ENCODE measurements at regions not wholly inside any gene's neighbourhood (a gene's known extent, or its start where the extent isn't known, plus 50 kb on each side); places are given as distances from the start of the nearest gene placed in this dataset.

GRCh38 chr5:12019306-12019705, 115.1 kb upstream of the CTNND2 start:
- Mint-ChIP-seq H3K27me3 (ENCODE audit: insufficient read depth) (no peaks in the 10 kb centered on the region), H3K4me1 (ENCODE audit: low read depth) (no peaks in the 10 kb centered on the region), H3K9me3 (no peaks in the 10 kb centered on the region), H3K36me3 (ENCODE audit: low read depth) (no peaks in the 10 kb centered on the region), H3K4me3 (no peak overlapping the region), H3K27ac (no peak overlapping the region)
- no peak for DNase-seq (ENCODE audit: low spot score)
- intact Hi-C loops (cut with micrococcal nuclease): no loop called here

DNA sequence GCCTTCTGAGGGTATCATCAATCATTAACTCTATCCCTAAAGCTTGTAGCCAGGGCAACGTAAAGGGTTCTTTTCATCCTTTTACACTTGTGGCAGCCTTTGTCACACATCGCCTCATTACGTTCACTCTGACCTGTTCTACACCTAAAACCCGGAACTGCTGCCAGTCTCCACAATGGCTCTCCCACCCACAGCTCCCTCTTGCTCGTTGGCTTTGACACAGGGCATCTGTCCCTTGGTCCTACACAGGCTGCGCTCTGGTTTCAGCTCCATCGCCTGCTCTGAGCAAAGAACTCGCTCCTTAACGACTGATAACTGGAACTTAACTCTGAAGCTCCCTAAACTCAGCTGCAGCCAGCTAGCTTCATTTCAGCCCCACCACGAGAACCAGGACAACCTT, 112.8 kb upstream of the CTNND2 start:
- no peaks in the 10 kb centered on the region for H3K36me3 Mint-ChIP-seq (ENCODE audit: low read depth)
- no peaks in the 10 kb centered on the region for H3K27me3 Mint-ChIP-seq (ENCODE audit: insufficient read depth)
- no peaks in the 10 kb centered on the region for H3K4me1 Mint-ChIP-seq (ENCODE audit: low read depth)
- no peaks in the 10 kb centered on the region for H3K9me3 Mint-ChIP-seq
- intact Hi-C loops (cut with micrococcal nuclease): no loop called here
- H3K27ac Mint-ChIP-seq: no peak overlapping the region
- no peak overlapping the region for H3K4me3 Mint-ChIP-seq
- no peak for DNase-seq (ENCODE audit: low spot score)

DNA sequence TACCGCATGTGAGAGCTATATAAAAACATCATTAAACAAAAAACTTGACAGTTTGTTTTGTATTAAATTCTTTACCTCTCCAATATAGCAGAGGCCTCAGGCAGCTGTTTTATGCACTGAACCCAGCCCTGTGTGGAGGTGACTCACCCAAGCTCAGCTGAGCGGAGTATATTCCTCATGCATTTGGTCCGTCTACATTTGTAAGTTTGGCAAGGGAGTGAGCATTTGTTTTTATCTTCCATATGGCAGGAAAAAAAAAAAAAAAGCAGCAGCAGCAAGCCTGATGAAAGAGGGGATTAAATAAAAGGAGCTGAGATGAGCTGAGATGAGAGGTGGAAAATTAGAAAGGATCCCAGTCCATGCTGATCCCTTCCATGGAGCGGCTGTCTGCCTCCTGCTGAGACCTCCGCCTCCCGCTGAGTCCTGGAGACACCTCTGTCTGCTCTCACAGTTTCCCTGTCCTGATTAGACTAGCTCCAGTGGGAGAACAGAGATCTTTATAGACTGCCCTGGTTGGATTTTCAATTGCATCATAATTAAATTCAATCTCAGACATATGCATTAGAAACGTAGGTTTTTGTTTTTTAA, 112.0 kb upstream of the CTNND2 start:
- Mint-ChIP-seq H3K36me3 (ENCODE audit: low read depth) (no peaks in the 10 kb centered on the region), H3K27ac (no peak overlapping the region), H3K9me3 (no peaks in the 10 kb centered on the region), H3K4me3 (no peak overlapping the region), H3K27me3 (ENCODE audit: insufficient read depth) (no peaks in the 10 kb centered on the region), H3K4me1 (ENCODE audit: low read depth) (no peaks in the 10 kb centered on the region)
- intact Hi-C loops (cut with micrococcal nuclease): no loop called here
- no peak for DNase-seq (ENCODE audit: low spot score)

DNA sequence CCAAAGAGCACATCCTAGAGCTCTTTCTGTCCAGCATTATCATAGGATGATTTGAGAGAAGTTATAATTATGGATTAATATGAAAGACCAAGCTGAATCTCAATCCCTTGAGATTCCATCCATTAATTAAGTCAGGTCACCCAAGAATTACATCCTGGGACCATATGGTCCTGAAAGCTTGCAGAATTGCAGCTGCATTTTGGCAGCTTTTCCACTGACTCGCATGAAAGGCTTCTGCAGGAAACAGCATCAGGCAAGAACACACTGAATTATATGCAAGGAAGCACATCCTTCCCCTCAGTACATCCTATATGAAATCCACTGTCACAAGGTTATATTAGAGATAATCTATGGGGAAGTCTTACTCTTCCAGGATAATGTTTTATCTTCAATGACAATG, 109.1 kb upstream of the CTNND2 start:
- Mint-ChIP-seq H3K27ac (no peak overlapping the region), H3K27me3 (ENCODE audit: insufficient read depth) (no peaks in the 10 kb centered on the region), H3K36me3 (ENCODE audit: low read depth) (no peaks in the 10 kb centered on the region), H3K9me3 (no peaks in the 10 kb centered on the region), H3K4me1 (ENCODE audit: low read depth) (no peaks in the 10 kb centered on the region), H3K4me3 (no peak overlapping the region)
- no peak for DNase-seq (ENCODE audit: low spot score)
- intact Hi-C loops (cut with micrococcal nuclease): no loop called here

DNA sequence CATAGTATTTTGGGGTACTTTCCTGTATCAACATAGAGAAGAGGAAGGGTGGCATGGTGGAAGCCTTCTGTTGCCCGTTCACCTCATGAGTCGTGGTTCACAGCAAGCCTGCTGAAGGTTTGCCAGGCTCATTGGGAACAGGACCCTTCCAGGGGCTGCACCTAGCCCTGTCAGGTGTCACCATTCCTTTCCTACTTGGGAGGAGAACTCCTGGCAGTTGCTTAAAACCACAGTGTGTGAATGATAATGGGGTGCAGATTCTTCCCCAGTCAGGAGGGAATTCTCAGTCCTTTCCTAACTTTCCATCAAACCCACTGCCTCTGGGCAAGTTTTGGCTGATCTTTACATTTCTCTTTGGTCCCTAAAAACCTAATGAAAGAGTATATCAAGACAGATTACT, 99.4 kb upstream of the CTNND2 start:
- Mint-ChIP-seq H3K4me3 (no peak overlapping the region), H3K27ac (no peak overlapping the region), H3K27me3 (ENCODE audit: insufficient read depth) (no peaks in the 10 kb centered on the region), H3K4me1 (ENCODE audit: low read depth) (no peaks in the 10 kb centered on the region), H3K9me3 (no peaks in the 10 kb centered on the region), H3K36me3 (ENCODE audit: low read depth) (no peaks in the 10 kb centered on the region)
- intact Hi-C loops (cut with micrococcal nuclease): no loop called here
- no peak for DNase-seq (ENCODE audit: low spot score)

GRCh38 chr5:11998397-11998796, 94.2 kb upstream of the CTNND2 start:
- Mint-ChIP-seq H3K27ac (no peak overlapping the region), H3K9me3 (peaks cover 8% of the 10 kb centered on the region), H3K4me1 (ENCODE audit: low read depth) (no peaks in the 10 kb centered on the region), H3K27me3 (ENCODE audit: insufficient read depth) (no peaks in the 10 kb centered on the region), H3K4me3 (no peak overlapping the region), H3K36me3 (ENCODE audit: low read depth) (no peaks in the 10 kb centered on the region)
- intact Hi-C loops (cut with micrococcal nuclease): no loop called here
- DNase-seq (ENCODE audit: low spot score): no peak

- no peaks in the 10 kb centered on the region for H3K27me3 Mint-ChIP-seq (ENCODE audit: insufficient read depth)
- H3K4me3 Mint-ChIP-seq: no peak overlapping the region
- H3K4me1 Mint-ChIP-seq (ENCODE audit: low read depth): no peaks in the 10 kb centered on the region
- DNase-seq (ENCODE audit: low spot score): no peak
- H3K36me3 Mint-ChIP-seq (ENCODE audit: low read depth): no peaks in the 10 kb centered on the region
- H3K27ac Mint-ChIP-seq: no peak overlapping the region
- peaks cover 8% of the 10 kb centered on the region for H3K9me3 Mint-ChIP-seq
- intact Hi-C loops (cut with micrococcal nuclease): no loop called here
Measured at GRCh38 chr5:11997942-11998341, 93.7 kb upstream of the CTNND2 start.

GRCh38 chr5:11992518-11992917, 88.3 kb upstream of the CTNND2 start:
- Mint-ChIP-seq H3K4me1 (ENCODE audit: low read depth) (no peaks in the 10 kb centered on the region), H3K9me3 (peaks cover 6% of the 10 kb centered on the region), H3K27me3 (ENCODE audit: insufficient read depth) (no peaks in the 10 kb centered on the region), H3K4me3 (no peak overlapping the region), H3K36me3 (ENCODE audit: low read depth) (no peaks in the 10 kb centered on the region), H3K27ac (no peak overlapping the region)
- no peak for DNase-seq (ENCODE audit: low spot score)
- intact Hi-C loops (cut with micrococcal nuclease): no loop called here

GRCh38 chr5:11985993-11986392, 81.7 kb upstream of the CTNND2 start:
- H3K4me3 Mint-ChIP-seq: no peak overlapping the region
- DNase-seq (ENCODE audit: low spot score): no peak
- H3K4me1 Mint-ChIP-seq (ENCODE audit: low read depth): no peaks in the 10 kb centered on the region
- intact Hi-C loops (cut with micrococcal nuclease): no loop called here
- H3K36me3 Mint-ChIP-seq (ENCODE audit: low read depth): no peaks in the 10 kb centered on the region
- no peaks in the 10 kb centered on the region for H3K9me3 Mint-ChIP-seq
- no peaks in the 10 kb centered on the region for H3K27me3 Mint-ChIP-seq (ENCODE audit: insufficient read depth)
- no peak overlapping the region for H3K27ac Mint-ChIP-seq

- Mint-ChIP-seq H3K4me1 (ENCODE audit: low read depth) (no peaks in the 10 kb centered on the region), H3K9me3 (no peaks in the 10 kb centered on the region), H3K27ac (no peak overlapping the region), H3K27me3 (ENCODE audit: insufficient read depth) (no peaks in the 10 kb centered on the region), H3K36me3 (ENCODE audit: low read depth) (no peaks in the 10 kb centered on the region), H3K4me3 (no peak overlapping the region)
- no peak for DNase-seq (ENCODE audit: low spot score)
- intact Hi-C loops (cut with micrococcal nuclease): no loop called here
Measured at GRCh38 chr5:11984196-11984595, 80.0 kb upstream of the CTNND2 start.

DNA sequence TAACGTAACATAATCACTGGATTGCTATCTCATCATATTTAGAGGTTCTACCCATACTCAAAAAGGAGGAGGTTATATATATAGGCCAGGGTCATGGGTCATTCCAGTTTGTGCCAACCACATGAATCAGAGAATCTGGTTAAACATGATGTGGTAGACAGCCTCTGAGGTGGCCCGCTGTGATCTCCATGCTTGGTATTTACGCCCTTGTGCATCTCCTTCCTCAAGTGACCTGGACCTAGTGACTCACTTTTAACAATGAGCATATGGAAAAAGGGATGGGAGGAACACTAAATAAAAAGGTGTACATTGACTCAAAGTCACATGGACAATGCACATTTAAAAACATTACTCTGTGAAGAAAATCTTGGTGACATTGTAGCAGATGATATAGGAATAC, 77.7 kb upstream of the CTNND2 start:
- Mint-ChIP-seq H3K9me3 (no peaks in the 10 kb centered on the region), H3K4me1 (ENCODE audit: low read depth) (no peaks in the 10 kb centered on the region), H3K27ac (no peak overlapping the region), H3K4me3 (no peak overlapping the region), H3K36me3 (ENCODE audit: low read depth) (no peaks in the 10 kb centered on the region), H3K27me3 (ENCODE audit: insufficient read depth) (no peaks in the 10 kb centered on the region)
- intact Hi-C loops (cut with micrococcal nuclease): no loop called here
- DNase-seq (ENCODE audit: low spot score): no peak

DNA sequence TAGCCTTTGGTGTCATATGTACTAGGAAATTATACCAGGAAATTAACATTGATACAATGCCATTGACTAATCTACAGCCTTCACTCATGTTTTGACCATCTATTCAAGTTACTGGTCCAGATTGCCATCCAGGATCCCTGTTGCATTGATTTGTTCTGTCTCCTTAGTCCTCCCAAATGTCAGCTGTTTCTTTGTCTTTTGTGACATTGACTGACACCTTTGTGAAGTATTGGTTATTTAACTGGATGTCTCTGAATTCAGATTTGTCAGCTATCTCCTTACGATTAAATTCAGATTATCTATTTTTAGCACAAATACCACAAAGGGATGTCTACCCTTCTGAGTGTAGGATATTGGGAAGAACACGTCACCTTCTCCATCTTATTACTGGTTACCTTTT, 73.7 kb upstream of the CTNND2 start:
- Mint-ChIP-seq H3K27me3 (ENCODE audit: insufficient read depth) (no peaks in the 10 kb centered on the region), H3K27ac (no peak overlapping the region), H3K4me3 (no peak overlapping the region), H3K4me1 (ENCODE audit: low read depth) (no peaks in the 10 kb centered on the region), H3K36me3 (ENCODE audit: low read depth) (no peaks in the 10 kb centered on the region), H3K9me3 (no peaks in the 10 kb centered on the region)
- DNase-seq (ENCODE audit: low spot score): no peak
- intact Hi-C loops (cut with micrococcal nuclease): no loop called here

GRCh38 chr5:11973469-11973868, 69.2 kb upstream of the CTNND2 start:
- intact Hi-C loops (cut with micrococcal nuclease): no loop called here
- H3K27ac Mint-ChIP-seq: no peak overlapping the region
- H3K36me3 Mint-ChIP-seq (ENCODE audit: low read depth): no peaks in the 10 kb centered on the region
- no peak overlapping the region for H3K4me3 Mint-ChIP-seq
- no peaks in the 10 kb centered on the region for H3K4me1 Mint-ChIP-seq (ENCODE audit: low read depth)
- H3K27me3 Mint-ChIP-seq (ENCODE audit: insufficient read depth): no peaks in the 10 kb centered on the region
- H3K9me3 Mint-ChIP-seq: peaks cover 5% of the 10 kb centered on the region
- no peak for DNase-seq (ENCODE audit: low spot score)

DNA sequence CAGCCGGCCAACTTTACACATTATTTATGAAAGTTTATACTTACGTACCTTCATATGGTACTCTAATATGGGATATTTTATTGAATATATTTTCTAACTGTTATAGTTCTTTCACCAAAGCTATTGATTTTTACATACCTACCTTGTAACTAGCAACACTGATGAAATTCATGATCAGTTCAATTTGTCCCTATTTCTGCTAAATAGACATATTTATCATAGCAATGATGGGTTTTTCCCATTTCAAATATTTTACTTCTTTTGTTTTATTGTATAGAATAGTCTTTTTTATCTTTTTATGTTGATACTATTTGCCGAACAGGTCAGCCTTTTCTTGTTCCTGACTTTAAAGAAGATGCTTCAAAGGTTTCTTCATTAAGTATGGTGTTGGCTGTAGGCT, 59.0 kb upstream of the CTNND2 start:
- DNase-seq (ENCODE audit: low spot score): no peak
- H3K27me3 Mint-ChIP-seq (ENCODE audit: insufficient read depth): no peaks in the 10 kb centered on the region
- intact Hi-C loops (cut with micrococcal nuclease): no loop called here
- H3K27ac Mint-ChIP-seq: no peak overlapping the region
- no peaks in the 10 kb centered on the region for H3K4me1 Mint-ChIP-seq (ENCODE audit: low read depth)
- H3K9me3 Mint-ChIP-seq: no peaks in the 10 kb centered on the region
- H3K36me3 Mint-ChIP-seq (ENCODE audit: low read depth): no peaks in the 10 kb centered on the region
- no peak overlapping the region for H3K4me3 Mint-ChIP-seq

All from activated T-helper 1 cell treated with anti-CD3 and anti-CD28 coated beads, Interleukin-12 subunit alpha, Interleukin-12 subunit beta, Interleukin-2, Interleukin-4 antibody, amounts not matched to agents 30 ng/mL and 10 ng/mL and 1 ng/mL, durations not matched to agents 14 hours and 24 hours and 36 hours (primary cell).